IMR-90 (cell line): ENCODE measurements at regions not wholly inside any gene's neighbourhood (a gene's known extent, or its start where the extent isn't known, plus 50 kb on each side); places are given as distances from the start of the nearest gene placed in this dataset.

Experiments
- ATAC-seq: fragments of 200-7000 bp; cut with Tn5 transposase; 2 replicates; pipeline ENCODE4 v1.9.1; 2020; ENCODE audit warnings: low read depth, mild to moderate bottlenecking, moderate library complexity
- BruUV-seq: library from RNA; stranded (reverse); fragments of 400-500 nt; replicated peaks from 2 replicates; lab custom pipeline; 2021; lab: Mats Ljungman, UMichigan
- CTCF ChIA-PET: fragments of 300-600 bp; formaldehyde crosslinking; extraction: SDS; loops from one replicate; lab custom pipeline; 2021; ENCODE audit warnings: antibody characterized with exemption; lab: Yijun Ruan, JAX
- POLR2A ChIA-PET: fragments of 300-600 bp; sonication (Branson Sonifier 250); formaldehyde crosslinking; loops from one replicate; lab custom pipeline; 2022; ENCODE audit warnings: antibody characterized with exemption; ENCODE audit not compliant: unreplicated experiment; lab: Charles Lee
- DNase-seq: peaks from one replicate; pipeline ENCODE4 v3.0.0; 2013
- H2AFZ ChIP-seq: replicated peaks from 2 replicates; pipeline ENCODE3; 2013; ENCODE audit warnings: low read length, mild to moderate bottlenecking; ENCODE audit not compliant: poor library complexity
- H2AK5ac ChIP-seq: 2 replicates; pipeline ENCODE4 v1.6.1; 2013; ENCODE audit warnings: low read depth, low read length, inconsistent platforms
- H2AK9ac ChIP-seq: replicated peaks from 2 replicates; pipeline ENCODE3; 2013; ENCODE audit warnings: mild to moderate bottlenecking, low read depth, low read length, moderate library complexity; ENCODE audit not compliant: poor library complexity
- H2BK120ac ChIP-seq: 2 replicates; pipeline ENCODE4 v1.6.1; 2013; ENCODE audit warnings: low read depth, low read length, inconsistent platforms
- H2BK15ac ChIP-seq: 3 replicates; pipeline ENCODE4 v1.6.1; 2013; ENCODE audit warnings: low read depth, low read length, inconsistent platforms
- H2BK20ac ChIP-seq: 2 replicates; pipeline ENCODE4 v1.6.1; 2013; ENCODE audit warnings: low read depth, mild to moderate bottlenecking, inconsistent platforms, low read length, moderate library complexity
- H2BK5ac ChIP-seq: 2 replicates; pipeline ENCODE4 v1.6.1; 2013; ENCODE audit warnings: mild to moderate bottlenecking, low read depth, low read length, inconsistent platforms; ENCODE audit not compliant: poor library complexity, severe bottlenecking
- H3K14ac ChIP-seq: replicated peaks from 2 replicates; pipeline ENCODE4 v1.6.1; 2013; ENCODE audit warnings: low read depth, low read length, inconsistent platforms
- H3K18ac ChIP-seq: 2 replicates; pipeline ENCODE4 v1.6.1; 2013; ENCODE audit warnings: low read depth, low read length, control low read depth
- H3K23ac ChIP-seq: 2 replicates; pipeline ENCODE4 v1.6.1; 2013; ENCODE audit warnings: low read depth, low read length, inconsistent platforms
- H3K27ac ChIP-seq: 2 replicates; pipeline ENCODE4 v1.5.1; 2013; ENCODE audit warnings: mild to moderate bottlenecking, control low read depth, low read length; ENCODE audit not compliant: insufficient read depth
- H3K27me3 ChIP-seq: 2 replicates; pipeline ENCODE4 v1.6.1; 2013; ENCODE audit warnings: low read length; ENCODE audit not compliant: control insufficient read depth, insufficient read depth
- H3K36me3 ChIP-seq: 2 replicates; pipeline ENCODE4 v1.6.1; 2013; ENCODE audit warnings: low read length, mixed read lengths; ENCODE audit not compliant: control insufficient read depth, insufficient read depth
- H3K4ac ChIP-seq: 2 replicates; pipeline ENCODE4 v1.6.1; 2013; ENCODE audit warnings: low read depth, low read length, inconsistent platforms
- H3K4me1 ChIP-seq: 2 replicates; pipeline ENCODE4 v1.6.1; 2013; ENCODE audit warnings: low read length, mixed read lengths; ENCODE audit not compliant: control insufficient read depth, insufficient read depth
- H3K4me2 ChIP-seq: 2 replicates; pipeline ENCODE4 v1.6.1; 2013; ENCODE audit warnings: low read depth, mild to moderate bottlenecking, control low read depth, low read length, moderate library complexity
- H3K4me3 ChIP-seq: 2 replicates; pipeline ENCODE4 v1.5.1; 2013; ENCODE audit warnings: low read depth, mild to moderate bottlenecking, control low read depth, low read length, moderate library complexity; ENCODE audit not compliant: insufficient read depth
- H3K56ac ChIP-seq: 2 replicates; pipeline ENCODE4 v1.6.1; 2013; ENCODE audit warnings: low read length, inconsistent platforms; ENCODE audit not compliant: insufficient read depth; ENCODE audit errors: extremely low read depth
- H3K79me1 ChIP-seq, 2 experiments: 2 replicates each; pipeline ENCODE4 v1.6.1; 2013; ENCODE audit warnings: low read length in 2 of 2, inconsistent platforms in 1 of 2, low read depth in 1 of 2
- H3K9ac ChIP-seq: 2 replicates; pipeline ENCODE4 v1.6.1; 2013; ENCODE audit warnings: low read depth, low read length, control low read depth
- H3K9me1 ChIP-seq: 2 replicates; pipeline ENCODE4 v1.6.1; 2013; ENCODE audit warnings: low read length, inconsistent platforms; ENCODE audit not compliant: insufficient read depth
- H3K9me3 ChIP-seq: 2 replicates; pipeline ENCODE4 v1.6.1; 2013; ENCODE audit warnings: low read length; ENCODE audit not compliant: control insufficient read depth, insufficient read depth
- H4K20me1 ChIP-seq: 2 replicates; pipeline ENCODE4 v1.6.1; 2013; ENCODE audit warnings: low read length, inconsistent platforms; ENCODE audit not compliant: insufficient read depth
- H4K5ac ChIP-seq: 2 replicates; pipeline ENCODE4 v1.6.1; 2013; ENCODE audit warnings: mild to moderate bottlenecking, low read depth, low read length, control low read depth
- H4K8ac ChIP-seq, 2 experiments: 2 replicates each; pipeline ENCODE4 v1.6.1; 2013; ENCODE audit warnings: low read depth in 2 of 2, low read length in 2 of 2, control low read depth in 1 of 2, inconsistent platforms in 1 of 2
- H4K91ac ChIP-seq: 2 replicates; pipeline ENCODE4 v1.6.1; 2013; ENCODE audit warnings: low read depth, low read length, inconsistent platforms; ENCODE audit not compliant: insufficient read depth
- BHLHE40 ChIP-seq: fragments of 150-350 bp; IDR thresholded peaks from 2 replicates; pipeline ENCODE4 v1.6.1; 2016; ENCODE audit warnings: mild to moderate bottlenecking, low read depth, low read length
- CEBPB ChIP-seq: IDR thresholded peaks from 2 replicates; pipeline ENCODE4 v1.6.1; 2012; ENCODE audit warnings: low read depth, low read length, improper control_type of control experiment
- CHD1 ChIP-seq: IDR thresholded peaks from 2 replicates; pipeline ENCODE4 v1.6.1; 2012; ENCODE audit warnings: low read depth, low read length, improper control_type of control experiment
- FOS ChIP-seq: fragments of 150-350 bp; IDR thresholded peaks from 2 replicates; pipeline ENCODE4 v1.6.1; 2016; ENCODE audit warnings: low read depth, low read length
- MAFK ChIP-seq: IDR thresholded peaks from 2 replicates; pipeline ENCODE4 v1.6.1; 2012; ENCODE audit warnings: low read depth, low read length, improper control_type of control experiment
- MAZ ChIP-seq: IDR thresholded peaks from 2 replicates; pipeline ENCODE4 v1.6.1; 2012; ENCODE audit warnings: low read depth, mild to moderate bottlenecking, low read length, improper control_type of control experiment, moderate library complexity, borderline replicate concordance
- MXI1 ChIP-seq: IDR thresholded peaks from 2 replicates; pipeline ENCODE4 v1.6.1; 2012; ENCODE audit warnings: low read depth, mild to moderate bottlenecking, low read length, moderate library complexity, borderline replicate concordance
- NFE2L2 ChIP-seq: fragments of 150-350 bp; IDR thresholded peaks from 2 replicates; pipeline ENCODE4 v1.6.1; 2016; ENCODE audit warnings: low read depth, mild to moderate bottlenecking, low read length
- POLR2A ChIP-seq: IDR thresholded peaks from 2 replicates; pipeline ENCODE4 v1.6.1; 2012; ENCODE audit warnings: mild to moderate bottlenecking, low read depth, low read length
- RAD21 ChIP-seq: IDR thresholded peaks from 2 replicates; pipeline ENCODE4 v1.6.1; 2012; ENCODE audit warnings: low read length, improper control_type of control experiment
- RCOR1 ChIP-seq: IDR thresholded peaks from 2 replicates; pipeline ENCODE4 v1.6.1; 2012; ENCODE audit warnings: mild to moderate bottlenecking, low read length, improper control_type of control experiment; ENCODE audit not compliant: insufficient replicate concordance
- RFX5 ChIP-seq: IDR thresholded peaks from 2 replicates; pipeline ENCODE4 v1.8.0; 2012; ENCODE audit warnings: low read depth, mild to moderate bottlenecking, low read length, moderate library complexity
- SMC3 ChIP-seq: fragments of 150-350 bp; IDR thresholded peaks from 2 replicates; pipeline ENCODE4 v1.6.1; 2016; ENCODE audit warnings: low read depth, mild to moderate bottlenecking, antibody characterized with exemption, low read length, moderate library complexity
- WGBS, 2 experiments: methylation state at CpG; one replicate each; pipeline versions ENCODE4 v1.1.5 to v1.1.7; 2013; ENCODE audit warnings: missing lambda C conversion rate in 2 of 2; ENCODE audit not compliant: insufficient read length in 1 of 2; ENCODE audit errors: extremely low coverage in 2 of 2; 5-methylcytosine and 5-hydroxymethylcytosine counted together
- dilution Hi-C: fragments of 300-500 bp; cut with HindIII; formaldehyde crosslinking; loops from one replicate; pipeline ENCODE4 v1.14.3; 2018; ENCODE audit warnings: low sequenced_read_pairs; ENCODE audit not compliant: unreplicated experiment
- in situ Hi-C: fragments of 300-500 bp; cut with MboI; formaldehyde crosslinking; loops from 3 replicates; pipeline ENCODE4 v1.14.3; 2019; ENCODE audit warnings: low sequenced_read_pairs, inconsistent platforms, mixed read lengths
- intact Hi-C: fragments of 100-400 bp; cut with micrococcal nuclease; formaldehyde crosslinking; loops from 2 replicates; pipeline ENCODE4 v1.10.0; 2022
- TF ChIP-seq, protein P1 (sequence below): fragments of 150-350 bp; IDR thresholded peaks from 2 replicates; pipeline ENCODE4 v1.6.1; 2016; ENCODE audit warnings: low read depth, mild to moderate bottlenecking, low read length, moderate library complexity, borderline replicate concordance
- TF ChIP-seq, protein P2 (sequence below): fragments of 150-350 bp; IDR thresholded peaks from 2 replicates; pipeline ENCODE4 v1.6.1; 2017; ENCODE audit warnings: mild to moderate bottlenecking, antibody characterized with exemption, low read length, low read depth

DNA sequence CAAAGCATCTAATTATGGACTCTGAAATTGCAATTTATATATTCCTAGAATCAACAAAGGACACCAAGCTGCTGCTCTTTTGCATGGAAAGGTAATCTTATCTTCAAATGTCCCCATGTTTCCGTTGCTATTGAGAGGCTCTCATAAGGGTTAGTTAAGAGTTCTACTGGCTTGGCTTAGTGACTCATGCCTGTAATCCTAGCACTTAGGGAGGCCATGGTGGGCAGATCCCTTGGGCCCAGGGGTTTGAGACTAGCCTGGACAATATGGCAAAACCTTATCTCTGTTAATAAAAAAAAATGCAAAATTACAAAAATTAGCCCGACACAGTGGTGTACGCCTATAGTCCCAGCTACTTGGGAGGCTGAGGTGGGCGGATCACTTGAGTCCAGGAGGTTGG lies 93.4 kb upstream of the RAPGEF2 start:
- POLR2A ChIA-PET, result no interaction called here
- Histone ChIP-seq H3K9me1 (peaks cover 2% of the 10 kb centered on the region; the same call in 1 of the 2 replicates), H2AFZ (no peak overlapping the region), H3K4me3 (no peak overlapping the region), H3K23ac (no peak overlapping the region), H3K4me1 (no peaks in the 10 kb centered on the region), H3K79me1 (no peaks in the 10 kb centered on the region), H3K14ac (no peak overlapping the region), H4K8ac (no peak overlapping the region), H2AK5ac (no peak overlapping the region), H3K9me3 (no peaks in the 10 kb centered on the region), H2BK15ac (no peak overlapping the region), H3K4me2 (no peak overlapping the region), H3K4ac (no peak overlapping the region), H2BK120ac (no peak overlapping the region), H3K36me3 (no peaks in the 10 kb centered on the region), H4K5ac (no peak overlapping the region), H3K56ac (no peak overlapping the region), H3K9ac (no peak overlapping the region), H3K27me3 (no peaks in the 10 kb centered on the region), H3K27ac (no peak overlapping the region), H4K20me1 (no peaks in the 10 kb centered on the region), H3K18ac (no peak overlapping the region), H4K91ac (no peak overlapping the region), H2AK9ac (no peak overlapping the region), H2BK20ac (no peak overlapping the region; the same call in 1 of the 2 replicates), H2BK5ac (no peak overlapping the region)
- in situ Hi-C loops (no loop called here), dilution Hi-C loops (no loop called here), intact Hi-C loops (no loop called here)
- CTCF ChIA-PET, result no interaction called here
- ATAC-seq, result no peak
- WGBS, 2 experiments, result no CpG with 5 or more reads among the region's 4 CpGs
- BruUV-seq, result no TSS peak
- no peak for TF ChIP-seq CEBPB
- no peak for TF ChIP-seq FOS
- TF ChIP-seq BHLHE40, result no peak
- TF ChIP-seq, protein P1, sequence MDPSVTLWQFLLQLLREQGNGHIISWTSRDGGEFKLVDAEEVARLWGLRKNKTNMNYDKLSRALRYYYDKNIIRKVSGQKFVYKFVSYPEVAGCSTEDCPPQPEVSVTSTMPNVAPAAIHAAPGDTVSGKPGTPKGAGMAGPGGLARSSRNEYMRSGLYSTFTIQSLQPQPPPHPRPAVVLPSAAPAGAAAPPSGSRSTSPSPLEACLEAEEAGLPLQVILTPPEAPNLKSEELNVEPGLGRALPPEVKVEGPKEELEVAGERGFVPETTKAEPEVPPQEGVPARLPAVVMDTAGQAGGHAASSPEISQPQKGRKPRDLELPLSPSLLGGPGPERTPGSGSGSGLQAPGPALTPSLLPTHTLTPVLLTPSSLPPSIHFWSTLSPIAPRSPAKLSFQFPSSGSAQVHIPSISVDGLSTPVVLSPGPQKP, result no peak
- TF ChIP-seq, protein P2, sequence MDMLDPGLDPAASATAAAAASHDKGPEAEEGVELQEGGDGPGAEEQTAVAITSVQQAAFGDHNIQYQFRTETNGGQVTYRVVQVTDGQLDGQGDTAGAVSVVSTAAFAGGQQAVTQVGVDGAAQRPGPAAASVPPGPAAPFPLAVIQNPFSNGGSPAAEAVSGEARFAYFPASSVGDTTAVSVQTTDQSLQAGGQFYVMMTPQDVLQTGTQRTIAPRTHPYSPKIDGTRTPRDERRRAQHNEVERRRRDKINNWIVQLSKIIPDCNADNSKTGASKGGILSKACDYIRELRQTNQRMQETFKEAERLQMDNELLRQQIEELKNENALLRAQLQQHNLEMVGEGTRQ, result no peak
- no peak for TF ChIP-seq MXI1
- no peak for TF ChIP-seq RFX5
- TF ChIP-seq MAZ, result no peak
- no peak for TF ChIP-seq RAD21
- no peak for TF ChIP-seq MAFK
- no peak for TF ChIP-seq NFE2L2
- TF ChIP-seq POLR2A, result no peak
- no peak for TF ChIP-seq RCOR1
- no peak for TF ChIP-seq CHD1
- no peak for TF ChIP-seq SMC3
- DNase-seq, result no peak
